HUDEP-2 (cell line): ENCODE measurements at regions not wholly inside any gene's neighbourhood (a gene's known extent, or its start where the extent isn't known, plus 50 kb on each side); places are given as distances from the start of the nearest gene placed in this dataset.
"Not testable (repeated sequence)": the region's sequence is repeated elsewhere in the genome, so short reads cannot be mapped to it uniquely, and the experiment has no call there.

Experiments used
- DNase-seq, 76 experiments: peaks; one replicate each; lab custom pipeline; 2025; ENCODE audit not compliant: unreplicated experiment in 76 of 76; lab: John Stamatoyannopoulos, UW

DNA sequence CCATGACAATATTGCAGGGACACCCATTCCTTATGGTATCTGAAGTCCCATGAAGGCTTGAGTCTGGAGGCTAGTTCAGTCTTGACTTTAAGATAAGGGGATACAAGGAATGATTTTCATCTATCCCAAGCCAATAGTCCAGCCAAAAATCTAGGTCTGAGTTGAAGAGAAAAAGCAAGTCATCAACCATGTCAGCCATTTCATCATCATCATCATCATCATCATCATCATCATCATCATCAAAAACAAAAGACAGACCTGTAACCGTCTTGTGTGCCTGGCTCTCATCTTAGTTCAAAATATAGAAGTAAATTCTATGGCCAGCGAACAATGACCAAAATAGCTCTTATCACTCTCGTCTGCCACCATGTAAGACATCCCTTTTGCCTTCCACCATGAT is 59.5 kb upstream of the FAM90A26 start:
- DNase-seq = not testable (repeated sequence)

DNA sequence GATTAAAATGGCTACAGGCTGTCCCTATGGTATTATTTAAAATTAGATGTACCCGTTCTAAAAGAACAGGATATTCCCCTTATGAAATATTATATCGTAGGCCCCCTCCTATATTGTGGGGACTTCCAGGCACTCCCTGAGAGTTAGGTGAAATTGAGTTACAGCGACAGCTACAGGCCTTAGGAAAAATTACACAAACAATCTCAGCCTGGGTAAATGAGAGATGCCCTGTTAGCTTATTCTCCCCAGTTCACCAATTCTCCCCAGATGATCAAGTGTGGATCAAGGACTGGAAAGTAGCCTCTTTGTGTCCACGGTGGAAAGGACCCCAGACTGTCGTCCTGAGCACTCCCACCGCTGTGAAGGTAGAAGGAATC is 67.1 kb upstream of the FAM90A26 start:
- not testable (repeated sequence) for DNase-seq

DNA sequence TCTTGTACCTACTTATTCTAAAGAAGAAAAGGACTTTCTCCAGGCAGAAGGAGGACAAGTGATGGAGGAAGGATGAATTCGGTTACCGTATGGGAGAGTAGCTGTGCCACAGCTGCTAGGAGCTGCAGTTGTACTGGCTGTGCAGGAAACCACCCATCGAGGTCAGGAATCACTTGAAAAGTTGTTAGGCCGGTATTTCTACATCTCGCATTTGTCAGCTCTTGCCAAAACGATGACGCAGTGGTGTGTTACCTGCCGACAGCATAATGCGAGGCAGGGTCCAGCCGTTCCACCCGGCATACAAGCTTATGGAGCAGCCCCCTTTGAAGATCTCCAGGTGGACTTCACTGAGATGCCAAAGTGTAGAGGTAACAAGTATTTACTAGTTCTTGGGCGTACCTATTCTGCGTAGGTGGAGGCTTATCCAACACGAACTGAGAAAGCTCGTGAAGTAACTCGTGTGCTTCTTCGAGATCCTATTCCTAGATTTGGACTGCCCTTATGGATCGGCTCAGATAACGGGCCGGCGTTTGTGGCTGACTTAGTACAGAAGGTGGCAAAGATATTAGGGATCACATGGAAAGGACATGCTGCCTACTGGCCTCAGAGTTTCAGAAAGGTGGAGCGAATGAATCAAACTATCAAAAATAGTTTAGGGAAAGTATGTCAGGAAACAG is 67.6 kb upstream of the FAM90A26 start:
- not testable (repeated sequence) for DNase-seq

DNA sequence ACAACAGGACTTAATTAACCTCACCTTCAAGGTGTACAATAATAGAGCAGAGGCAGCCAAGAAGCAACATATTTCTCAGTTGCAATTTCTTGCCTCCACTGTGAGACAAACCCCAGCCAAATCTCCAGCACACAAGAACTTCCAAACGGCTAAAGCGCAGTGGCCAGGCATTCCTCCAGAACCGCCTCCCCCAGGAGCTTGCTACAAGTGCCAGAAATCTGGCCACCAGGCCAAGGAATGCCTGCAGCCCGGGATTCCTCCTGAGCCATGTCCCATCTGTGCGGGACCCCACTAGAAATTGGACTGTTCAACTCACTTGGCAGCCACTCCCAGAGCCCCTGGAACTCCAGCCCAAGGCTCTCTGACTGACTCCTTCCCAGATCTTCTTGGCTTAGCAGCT is 73.9 kb upstream of the FAM90A26 start:
- not testable (repeated sequence) for DNase-seq

DNA sequence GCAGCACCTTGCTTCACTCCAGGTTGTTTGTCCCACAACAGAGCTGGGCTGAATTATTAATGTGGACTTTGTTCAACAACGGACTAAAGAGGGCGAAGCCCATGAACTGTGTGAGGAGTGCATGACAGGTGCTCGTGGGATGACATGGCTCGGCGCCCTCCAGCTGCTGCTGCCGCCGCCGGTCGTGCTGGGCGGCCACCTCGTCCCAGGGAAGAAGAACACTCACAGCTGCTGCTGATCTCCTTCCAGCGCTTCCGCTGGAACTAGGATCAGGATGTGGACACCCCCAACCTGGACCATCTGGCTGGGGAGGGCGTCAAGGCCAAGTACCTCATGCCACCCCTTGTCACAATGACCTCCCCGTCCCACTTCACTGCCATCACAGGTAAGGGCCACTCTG is 91.4 kb upstream of the FAM90A26 start:
- DNase-seq = not testable (repeated sequence)

- not testable (repeated sequence) for DNase-seq
These were observed 93.2 kb upstream of the FAM90A26 start for GRCh38 chr4:9076974-9077373.

DNA sequence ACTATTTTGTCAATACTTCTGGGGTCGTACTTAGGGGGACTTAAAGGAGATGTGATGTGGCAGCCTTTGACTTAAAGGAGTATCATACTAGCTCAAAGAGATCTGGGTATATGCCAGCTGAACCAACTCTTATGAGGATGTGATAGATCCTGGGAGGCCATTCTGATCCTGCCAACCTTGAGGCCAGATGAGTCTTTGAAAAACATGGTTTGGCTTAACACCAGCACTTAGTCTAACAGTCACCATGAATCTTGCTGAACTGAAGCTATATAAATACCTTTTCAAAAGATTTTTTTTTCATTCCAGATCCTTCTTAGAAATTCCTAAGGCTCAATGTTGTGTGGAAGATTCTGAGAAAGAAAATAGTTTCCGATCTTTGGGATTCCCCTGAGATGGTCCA is 93.7 kb upstream of the FAM90A26 start:
- DNase-seq = not testable (repeated sequence)

GRCh38 chr4:9073371-9073770 is 96.8 kb upstream of the FAM90A26 start:
- not testable (repeated sequence) for DNase-seq

DNA sequence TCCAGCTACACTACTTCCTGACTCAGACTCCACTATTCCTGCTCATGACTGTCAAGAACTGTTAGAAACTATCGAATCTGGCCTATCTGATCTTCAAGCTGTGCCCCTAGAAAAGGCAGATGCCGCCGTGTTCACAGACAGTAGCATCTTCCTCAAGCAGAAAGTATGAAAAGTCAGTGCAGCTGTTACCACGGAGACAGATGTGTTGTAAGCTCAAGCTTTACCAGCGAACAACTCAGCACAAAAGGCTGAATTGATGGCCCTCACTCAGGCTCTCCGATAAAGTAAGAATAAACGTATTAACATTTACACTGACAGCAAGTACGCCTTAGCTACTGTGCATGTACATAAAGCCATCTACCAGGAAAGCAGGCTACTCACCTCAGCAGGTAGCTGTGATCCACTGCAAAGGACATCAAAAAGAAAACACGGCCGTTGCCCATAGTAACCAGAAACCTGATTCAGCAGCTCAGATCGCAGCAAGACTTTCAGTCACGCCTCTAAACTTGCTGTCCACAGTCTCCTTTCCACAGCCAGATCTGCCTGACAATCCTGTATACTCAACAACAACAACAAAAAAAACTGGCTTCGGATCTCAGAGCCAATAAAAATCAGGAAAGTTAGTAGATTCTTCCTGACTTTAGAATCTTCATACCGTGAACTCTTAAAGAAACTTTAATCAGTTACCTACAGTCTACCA is 97.5 kb upstream of the FAM90A26 start:
- DNase-seq = not testable (repeated sequence)

- DNase-seq = not testable (repeated sequence)
These were observed 102.3 kb upstream of the FAM90A26 start for GRCh38 chr4:9067923-9068322.

DNA sequence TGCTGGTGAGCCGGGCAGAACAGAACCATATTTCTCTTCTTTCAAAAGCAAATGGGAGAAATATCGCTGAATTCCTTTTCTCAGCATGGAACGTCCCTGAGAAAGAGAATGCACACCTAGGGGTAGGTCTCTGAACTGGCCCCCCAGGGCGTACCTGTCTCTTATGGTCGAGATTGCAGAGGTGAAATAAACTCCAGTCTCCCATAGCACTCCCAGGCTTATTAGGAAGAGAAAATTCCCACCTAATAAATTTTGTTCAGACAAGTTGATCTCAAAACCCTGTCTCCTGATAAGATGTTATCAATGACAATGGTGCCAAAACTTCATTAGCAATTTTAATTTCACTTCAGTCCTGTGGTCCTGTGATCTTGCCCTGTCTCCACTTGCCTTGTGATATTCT is 106.6 kb upstream of the FAM90A26 start:
- DNase-seq = not testable (repeated sequence)

- not testable (repeated sequence) for DNase-seq
These were observed 145.3 kb upstream of the FAM90A26 start for GRCh38 chr4:9024866-9025265.

GRCh38 chr4:9009792-9010191 is 138.2 kb upstream of the HMX1 start:
- not testable (repeated sequence) for DNase-seq

DNA sequence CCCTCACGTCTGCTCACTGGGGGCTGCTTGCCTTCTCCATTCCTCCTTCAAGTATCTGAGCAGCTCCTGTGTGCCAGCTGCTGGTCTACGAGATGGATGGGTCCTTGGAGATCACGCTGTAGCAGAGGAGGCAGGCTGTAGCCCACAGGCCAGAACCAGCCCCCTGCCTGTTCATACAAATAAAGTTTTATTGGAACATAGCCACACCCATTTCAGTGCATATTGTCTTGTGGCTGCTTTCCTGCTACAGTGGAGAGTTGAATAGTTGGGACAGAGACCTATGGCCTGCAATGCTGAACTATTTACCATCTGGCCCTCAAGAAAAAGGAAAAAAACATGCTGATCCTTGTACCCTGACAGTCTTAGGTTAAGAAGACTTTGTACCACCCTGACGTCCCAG is 136.8 kb upstream of the HMX1 start:
- not testable (repeated sequence) for DNase-seq

GRCh38 chr4:9001153-9001552 is 129.5 kb upstream of the HMX1 start:
- DNase-seq = not testable (repeated sequence)

DNA sequence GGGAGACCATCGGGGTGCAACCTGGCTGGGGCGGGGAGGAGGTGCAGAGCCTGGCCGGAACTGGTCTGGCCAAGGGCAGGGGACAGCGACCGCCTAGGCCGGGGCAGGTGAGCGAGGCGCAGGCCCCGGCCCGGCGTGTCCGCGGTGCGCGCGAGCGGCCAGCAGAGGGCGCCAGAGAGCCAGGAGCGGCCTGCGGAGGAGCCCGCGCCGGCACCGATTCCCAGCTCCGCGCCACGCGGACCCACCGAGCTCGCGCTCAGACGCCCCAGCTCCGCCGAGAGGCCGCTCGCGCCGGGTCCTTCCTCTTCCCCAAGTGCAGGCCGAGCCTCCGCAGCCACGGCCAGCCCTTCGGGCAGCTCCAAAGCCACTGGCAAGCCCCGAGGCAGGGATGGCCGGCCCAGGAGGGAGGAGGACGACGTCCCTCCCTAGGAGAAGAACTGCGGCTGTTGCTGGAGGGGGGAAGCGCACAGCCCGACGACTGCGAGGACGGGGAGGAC is 128.9 kb upstream of the HMX1 start:
- peak in 30 of 76 experiments; percentile 2 to 44 (median 19) for DNase-seq

DNA sequence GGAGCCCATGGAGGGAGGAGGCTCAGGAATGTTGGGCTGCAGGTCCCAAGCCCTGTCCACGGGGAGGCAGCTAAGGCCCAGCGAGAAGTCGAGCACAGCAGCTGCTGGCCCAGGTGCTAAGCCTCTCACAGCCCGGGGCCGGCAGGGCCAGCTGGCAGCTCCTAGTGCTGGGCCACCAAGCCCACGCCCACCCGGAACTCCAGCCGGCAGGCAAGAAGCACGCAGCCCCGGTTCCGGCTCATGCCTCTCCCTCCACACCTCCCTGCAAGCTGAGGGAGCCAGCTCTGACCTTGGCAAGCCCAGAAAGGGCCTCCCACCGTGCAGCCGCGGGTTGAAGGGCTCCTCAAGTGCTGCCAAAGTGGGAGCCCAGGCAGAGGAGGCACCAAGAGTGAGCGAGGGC is 121.3 kb upstream of the HMX1 start:
- not testable (repeated sequence) for DNase-seq

DNA sequence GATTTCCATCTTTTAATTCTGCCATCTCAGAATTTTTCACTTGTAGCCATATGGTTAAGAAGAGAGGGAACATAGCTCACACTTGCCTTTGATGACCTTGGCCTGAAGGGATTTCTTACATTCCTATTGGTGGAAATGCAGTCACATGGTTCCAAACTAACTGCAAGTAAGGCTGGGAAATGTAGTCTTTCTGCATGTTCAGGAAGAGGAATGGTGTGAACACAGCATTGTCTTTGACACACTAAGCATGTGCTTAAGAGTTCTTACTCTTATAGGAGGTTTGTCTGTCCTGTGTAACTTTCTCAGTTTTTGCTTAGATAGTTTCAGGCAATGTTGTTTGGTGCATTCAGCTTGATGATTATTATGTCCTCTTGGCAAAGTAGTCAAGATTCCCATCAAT is 119.8 kb upstream of the HMX1 start:
- DNase-seq = not testable (repeated sequence)

GRCh38 chr4:8990341-8990740 is 118.7 kb upstream of the HMX1 start:
- not testable (repeated sequence) for DNase-seq

GRCh38 chr4:8985786-8986185 is 114.1 kb upstream of the HMX1 start:
- not testable (repeated sequence) for DNase-seq

GRCh38 chr4:8984641-8985040 is 113.0 kb upstream of the HMX1 start:
- not testable (repeated sequence) for DNase-seq

GRCh38 chr4:8983921-8984320 is 112.3 kb upstream of the HMX1 start:
- DNase-seq = not testable (repeated sequence)
